Loucy (cell line): ENCODE measurements at regions not wholly inside any gene's neighbourhood (a gene's known extent, or its start where the extent isn't known, plus 50 kb on each side); places are given as distances from the start of the nearest gene placed in this dataset.

Experiments used
- EZH2phosphoT487 ChIP-seq: fragments of 200-600 bp; IDR thresholded peaks from 2 replicates; pipeline ENCODE4 v1.6.1; 2018; ENCODE audit warnings: antibody characterized with exemption, mild to moderate bottlenecking, moderate library complexity, borderline replicate concordance
- TF ChIP-seq, protein P1 (sequence below): fragments of 200-600 bp; sonication (generic); conservative IDR thresholded peaks from 2 replicates; pipeline ENCODE4 v1.5.1; 2014; ENCODE audit warnings: mild to moderate bottlenecking, antibody characterized with exemption, low read length

DNA sequence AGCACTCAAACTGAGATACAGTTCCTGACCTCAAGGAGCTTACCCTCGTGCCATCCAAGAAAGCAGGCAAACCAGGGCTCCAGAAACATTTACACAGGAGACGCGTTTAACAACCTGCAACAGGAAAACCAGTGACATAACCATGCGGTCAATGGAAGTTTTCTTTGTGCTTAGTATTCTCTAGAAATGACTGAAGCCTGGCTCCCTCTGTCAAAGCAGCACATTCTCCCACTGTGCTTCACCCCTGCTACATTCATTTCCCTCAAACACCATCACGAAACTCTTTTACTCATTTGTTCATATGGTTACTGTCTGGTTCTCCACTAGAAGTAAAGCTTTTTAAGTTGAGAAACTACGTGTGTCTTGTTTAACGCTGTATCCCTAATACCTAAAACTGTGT lies 161.3 kb upstream of the CCND2 start:
- TF ChIP-seq, protein P1, sequence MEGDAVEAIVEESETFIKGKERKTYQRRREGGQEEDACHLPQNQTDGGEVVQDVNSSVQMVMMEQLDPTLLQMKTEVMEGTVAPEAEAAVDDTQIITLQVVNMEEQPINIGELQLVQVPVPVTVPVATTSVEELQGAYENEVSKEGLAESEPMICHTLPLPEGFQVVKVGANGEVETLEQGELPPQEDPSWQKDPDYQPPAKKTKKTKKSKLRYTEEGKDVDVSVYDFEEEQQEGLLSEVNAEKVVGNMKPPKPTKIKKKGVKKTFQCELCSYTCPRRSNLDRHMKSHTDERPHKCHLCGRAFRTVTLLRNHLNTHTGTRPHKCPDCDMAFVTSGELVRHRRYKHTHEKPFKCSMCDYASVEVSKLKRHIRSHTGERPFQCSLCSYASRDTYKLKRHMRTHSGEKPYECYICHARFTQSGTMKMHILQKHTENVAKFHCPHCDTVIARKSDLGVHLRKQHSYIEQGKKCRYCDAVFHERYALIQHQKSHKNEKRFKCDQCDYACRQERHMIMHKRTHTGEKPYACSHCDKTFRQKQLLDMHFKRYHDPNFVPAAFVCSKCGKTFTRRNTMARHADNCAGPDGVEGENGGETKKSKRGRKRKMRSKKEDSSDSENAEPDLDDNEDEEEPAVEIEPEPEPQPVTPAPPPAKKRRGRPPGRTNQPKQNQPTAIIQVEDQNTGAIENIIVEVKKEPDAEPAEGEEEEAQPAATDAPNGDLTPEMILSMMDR: no peak
- no peak for TF ChIP-seq EZH2phosphoT487
